MM.1S (cell line): ENCODE measurements at regions not wholly inside any gene's neighbourhood (a gene's known extent, or its start where the extent isn't known, plus 50 kb on each side); places are given as distances from the start of the nearest gene placed in this dataset.
A peak's percentile ranks its signal among the peaks of the same experiment; 100 is the strongest.

ENCODE experiments used
- CTCF ChIP-seq: fragments of 300-600 bp; sonication (generic); IDR thresholded peaks from 2 replicates; pipeline ENCODE4 v1.5.1; 2016; ENCODE audit warnings: antibody characterized with exemption, low read length, mixed read lengths
- EZH2 ChIP-seq: fragments of 300-600 bp; sonication (generic); optimal IDR thresholded peaks from 2 replicates; pipeline ENCODE3; 2017; ENCODE audit warnings: low read depth, mild to moderate bottlenecking, antibody characterized with exemption, low read length, mixed read lengths
- EZH2phosphoT487 ChIP-seq: fragments of 300-600 bp; sonication (generic); IDR thresholded peaks from 2 replicates; pipeline ENCODE4 v1.6.1; 2018; ENCODE audit warnings: antibody characterized with exemption, low read length

DNA sequence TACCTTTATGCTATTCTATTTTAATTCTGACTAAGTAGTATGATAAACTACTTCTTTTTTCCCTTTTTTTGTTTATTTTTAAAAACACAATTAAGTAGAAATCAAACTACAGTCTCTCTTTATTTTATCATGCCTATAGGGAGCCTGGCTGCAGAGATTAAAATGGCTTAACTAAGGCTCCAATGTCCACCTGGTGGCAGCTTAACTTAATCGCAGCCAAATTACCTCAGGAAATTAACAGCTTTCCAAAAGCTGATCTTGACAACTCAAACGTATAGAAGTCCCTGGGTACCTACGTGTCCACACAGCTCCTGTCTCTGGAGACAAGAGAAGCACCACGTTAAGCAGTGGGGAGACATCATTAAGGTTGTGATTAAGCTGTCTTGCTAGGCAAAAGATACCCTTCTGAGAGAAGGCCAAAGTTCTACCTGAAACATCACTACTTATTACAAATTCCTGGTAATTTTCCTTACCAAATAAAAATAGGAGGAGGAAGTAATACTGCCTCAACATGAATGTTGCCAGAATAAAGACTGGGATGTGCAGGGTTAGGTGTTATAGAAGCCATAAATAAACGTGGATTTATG is 63.2 kb upstream of the SNX19 start:
- TF ChIP-seq CTCF: peak; percentile 39
- TF ChIP-seq EZH2phosphoT487: no peak
- no peak for TF ChIP-seq EZH2
